Ishikawa (cell line): ENCODE measurements at regions not wholly inside any gene's neighbourhood (a gene's known extent, or its start where the extent isn't known, plus 50 kb on each side); places are given as distances from the start of the nearest gene placed in this dataset.

Experiments
- CREB1 ChIP-seq: IDR thresholded peaks from 2 replicates; pipeline ENCODE4 v1.6.1; 2012; ENCODE audit warnings: low read depth
- EP300 ChIP-seq: IDR thresholded peaks from 2 replicates; pipeline ENCODE4 v1.6.1; 2012; ENCODE audit warnings: borderline replicate concordance
- FOXM1 ChIP-seq: IDR thresholded peaks from 2 replicates; pipeline ENCODE4 v1.6.1; 2012; ENCODE audit warnings: low read depth, borderline replicate concordance
- TF ChIP-seq, protein P1 (sequence below): IDR thresholded peaks from 2 replicates; pipeline ENCODE4 v1.6.1; 2012

GRCh38 chr12:33676866-33677265, 237.2 kb upstream of the SYT10 start:
- TF ChIP-seq EP300 (no peak), CREB1 (no peak), FOXM1 (no peak)
- TF ChIP-seq, protein P1, sequence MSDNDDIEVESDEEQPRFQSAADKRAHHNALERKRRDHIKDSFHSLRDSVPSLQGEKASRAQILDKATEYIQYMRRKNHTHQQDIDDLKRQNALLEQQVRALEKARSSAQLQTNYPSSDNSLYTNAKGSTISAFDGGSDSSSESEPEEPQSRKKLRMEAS: no peak
